Osteocyte (in vitro differentiated cells): ENCODE measurements at regions not wholly inside any gene's neighbourhood (a gene's known extent, or its start where the extent isn't known, plus 50 kb on each side); places are given as distances from the start of the nearest gene placed in this dataset.
"Not testable (repeated sequence)": the region's sequence is repeated elsewhere in the genome, so short reads cannot be mapped to it uniquely, and the experiment has no call there.

Experiments used
- DNase-seq: peaks from one replicate; pipeline ENCODE4 v3.0.0; 2021; ENCODE audit warnings: mixed read lengths; ENCODE audit not compliant: unreplicated experiment; ENCODE audit errors: extremely low spot score
- H3K27ac Mint-ChIP-seq: one replicate; pipeline ENCODE4 v1.8.0; 2021; ENCODE audit warnings: mild to moderate bottlenecking, mixed read lengths; ENCODE audit not compliant: unreplicated experiment
- H3K27me3 Mint-ChIP-seq: one replicate; pipeline ENCODE4 v1.8.0; 2021; ENCODE audit warnings: mixed read lengths; ENCODE audit not compliant: unreplicated experiment
- H3K36me3 Mint-ChIP-seq: one replicate; pipeline ENCODE4 v1.8.0; 2021; ENCODE audit warnings: mixed read lengths; ENCODE audit not compliant: unreplicated experiment
- H3K4me1 Mint-ChIP-seq: one replicate; pipeline ENCODE4 v1.8.0; 2021; ENCODE audit warnings: mixed read lengths; ENCODE audit not compliant: unreplicated experiment
- H3K4me3 Mint-ChIP-seq: one replicate; pipeline ENCODE4 v1.8.0; 2021; ENCODE audit warnings: mild to moderate bottlenecking, moderate library complexity, mixed read lengths; ENCODE audit not compliant: unreplicated experiment
- H3K9me3 Mint-ChIP-seq: one replicate; pipeline ENCODE4 v1.8.0; 2021; ENCODE audit warnings: mixed read lengths; ENCODE audit not compliant: unreplicated experiment
- TF ChIP-seq, protein P1 (sequence below): fragments of 200-600 bp; sonication (generic); IDR thresholded peaks from 2 replicates; pipeline ENCODE4 v1.5.0; 2021; ENCODE audit warnings: antibody characterized with exemption, mild to moderate bottlenecking, moderate library complexity

GRCh38 chr3:5053021-5053831, 68.9 kb upstream of the ARL8B start:
- Mint-ChIP-seq H3K4me1 (peaks cover 13% of the 10 kb centered on the region), H3K4me3 (no peak overlapping the region), H3K36me3 (no peaks in the 10 kb centered on the region), H3K27me3 (peaks cover 3% of the 10 kb centered on the region), H3K27ac (peak overlapping the region; percentile 60), H3K9me3 (no peaks in the 10 kb centered on the region)
- DNase-seq: no peak
- TF ChIP-seq, protein P1, sequence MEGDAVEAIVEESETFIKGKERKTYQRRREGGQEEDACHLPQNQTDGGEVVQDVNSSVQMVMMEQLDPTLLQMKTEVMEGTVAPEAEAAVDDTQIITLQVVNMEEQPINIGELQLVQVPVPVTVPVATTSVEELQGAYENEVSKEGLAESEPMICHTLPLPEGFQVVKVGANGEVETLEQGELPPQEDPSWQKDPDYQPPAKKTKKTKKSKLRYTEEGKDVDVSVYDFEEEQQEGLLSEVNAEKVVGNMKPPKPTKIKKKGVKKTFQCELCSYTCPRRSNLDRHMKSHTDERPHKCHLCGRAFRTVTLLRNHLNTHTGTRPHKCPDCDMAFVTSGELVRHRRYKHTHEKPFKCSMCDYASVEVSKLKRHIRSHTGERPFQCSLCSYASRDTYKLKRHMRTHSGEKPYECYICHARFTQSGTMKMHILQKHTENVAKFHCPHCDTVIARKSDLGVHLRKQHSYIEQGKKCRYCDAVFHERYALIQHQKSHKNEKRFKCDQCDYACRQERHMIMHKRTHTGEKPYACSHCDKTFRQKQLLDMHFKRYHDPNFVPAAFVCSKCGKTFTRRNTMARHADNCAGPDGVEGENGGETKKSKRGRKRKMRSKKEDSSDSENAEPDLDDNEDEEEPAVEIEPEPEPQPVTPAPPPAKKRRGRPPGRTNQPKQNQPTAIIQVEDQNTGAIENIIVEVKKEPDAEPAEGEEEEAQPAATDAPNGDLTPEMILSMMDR: no peak

DNA sequence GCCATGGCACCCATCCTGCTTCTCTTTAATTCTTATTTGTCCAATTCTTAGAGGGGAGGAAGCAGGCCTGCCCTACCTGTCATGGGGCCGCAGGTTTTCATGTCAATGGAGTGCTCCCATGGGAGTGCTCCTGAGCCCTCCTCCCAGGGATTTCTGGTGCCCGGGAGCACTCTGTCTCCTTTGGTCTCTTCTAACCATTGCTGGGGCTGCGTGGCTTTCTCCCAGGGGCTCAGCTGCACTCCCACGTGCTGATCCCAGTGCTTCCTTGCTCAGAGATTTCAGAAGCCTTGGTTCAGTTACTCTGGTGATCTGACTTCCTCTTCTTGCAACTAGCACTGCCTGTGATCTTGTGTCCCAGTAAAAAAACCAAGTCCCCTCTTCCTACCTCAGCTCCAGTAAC, 68.0 kb upstream of the ARL8B start:
- Mint-ChIP-seq H3K27ac (no peak overlapping the region), H3K9me3 (no peaks in the 10 kb centered on the region), H3K4me3 (no peak overlapping the region), H3K36me3 (no peaks in the 10 kb centered on the region), H3K27me3 (peaks cover 5% of the 10 kb centered on the region), H3K4me1 (peaks cover 15% of the 10 kb centered on the region)
- TF ChIP-seq, protein P1: no peak
- DNase-seq: no peak

GRCh38 chr3:5054579-5054978, 67.5 kb upstream of the ARL8B start:
- H3K27me3 Mint-ChIP-seq, H3K27ac Mint-ChIP-seq, H3K36me3 Mint-ChIP-seq, H3K9me3 Mint-ChIP-seq, DNase-seq, H3K4me3 Mint-ChIP-seq: not testable (repeated sequence)
- H3K4me1 Mint-ChIP-seq: peaks cover 15% of the 10 kb centered on the region

DNA sequence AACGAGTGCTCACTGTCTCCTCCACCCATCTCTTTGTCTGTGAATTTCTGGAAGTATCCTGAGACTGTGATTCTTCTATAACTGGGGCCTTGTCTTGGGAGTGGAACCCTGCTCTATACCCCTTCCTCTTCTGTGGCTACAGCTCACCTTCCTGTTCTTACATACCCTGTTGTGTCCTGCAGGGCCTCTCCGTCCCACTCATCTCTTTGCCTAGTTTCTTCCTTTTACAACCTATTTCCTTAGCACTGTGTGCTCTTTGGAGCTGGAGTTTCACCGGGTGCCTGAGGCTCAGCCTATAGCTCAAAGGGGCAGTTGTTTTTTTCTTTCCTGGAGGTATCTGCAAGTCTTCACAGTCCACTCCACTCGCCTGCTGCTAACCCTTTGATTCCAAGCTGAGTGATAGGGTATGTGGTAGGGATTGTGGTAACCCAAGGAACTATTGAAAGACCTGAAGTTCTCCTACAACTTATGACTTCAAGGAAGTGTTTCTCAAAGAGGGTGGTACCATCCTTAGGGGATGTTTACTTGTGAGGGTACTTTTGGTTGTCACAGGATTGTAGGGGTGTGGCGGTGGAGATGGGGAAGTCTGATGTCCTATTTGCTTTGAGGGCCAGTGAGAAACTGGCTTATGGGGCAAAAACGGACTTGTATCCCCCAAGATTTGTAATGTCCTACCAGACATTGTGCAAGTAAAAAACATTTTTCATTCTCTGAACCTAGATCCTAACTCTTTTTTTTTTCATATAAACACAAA, 66.6 kb upstream of the ARL8B start:
- TF ChIP-seq, protein P1: no peak
- DNase-seq: no peak
- Mint-ChIP-seq H3K36me3 (no peaks in the 10 kb centered on the region), H3K27me3 (peaks cover 9% of the 10 kb centered on the region), H3K4me1 (peaks cover 15% of the 10 kb centered on the region), H3K27ac (no peak overlapping the region), H3K9me3 (no peaks in the 10 kb centered on the region), H3K4me3 (no peak overlapping the region)

GRCh38 chr3:5056111-5056391, 66.0 kb upstream of the ARL8B start:
- DNase-seq: no peak
- H3K4me1 Mint-ChIP-seq: peaks cover 15% of the 10 kb centered on the region
- H3K27ac Mint-ChIP-seq: no peak overlapping the region
- H3K4me3 Mint-ChIP-seq: no peak overlapping the region
- no peaks in the 10 kb centered on the region for H3K36me3 Mint-ChIP-seq
- TF ChIP-seq, protein P1: no peak
- no peaks in the 10 kb centered on the region for H3K9me3 Mint-ChIP-seq
- H3K27me3 Mint-ChIP-seq: peaks cover 10% of the 10 kb centered on the region
